ENCODE measurements at regions not wholly inside any gene's neighbourhood (a gene's known extent, or its start where the extent isn't known, plus 50 kb on each side); places are given as distances from the start of the nearest gene placed in this dataset.

- no peaks in the 10 kb centered on the region for H3K36me3 ChIP-seq
- DNase-seq = peak in 1 of 2 donors; percentile 43
- peaks cover 0 to 3% (median 0%) of the 10 kb centered on the region in 4 donors for H3K9me3 ChIP-seq
- no peak for TF ChIP-seq POLR2AphosphoS5 (IDR thresholded peaks at IDR 0.05)
- no peak for TF ChIP-seq EP300 (IDR thresholded peaks at IDR 0.05)
- no peak for TF ChIP-seq CTCF (IDR thresholded peaks at IDR 0.05)
- TF ChIP-seq POLR2A (IDR thresholded peaks at IDR 0.05) = no peak
- no peak overlapping the region for H3K4me3 ChIP-seq
- 41 to 48% methylated on average over 5 to 12 of the region's 12 CpGs for WGBS, 2 donors
- H3K27ac ChIP-seq = no peak overlapping the region
- no peaks in the 10 kb centered on the region for H3K27me3 ChIP-seq
- no peaks in the 10 kb centered on the region for H3K4me1 ChIP-seq
- no peak for ATAC-seq (ENCODE audit: low FRiP score in 2 of 2)
These were observed 140.8 kb downstream of the BARX1 start for GRCh38 chr9:93814077-93814956.

- H3K4me1 ChIP-seq = no peaks in the 10 kb centered on the region
- no peaks in the 10 kb centered on the region for H3K36me3 ChIP-seq
- peaks cover 0 to 3% (median 0%) of the 10 kb centered on the region in 4 donors for H3K9me3 ChIP-seq
- no peaks in the 10 kb centered on the region for H3K27me3 ChIP-seq
- ATAC-seq (ENCODE audit: low FRiP score in 2 of 2) (no peak), DNase-seq (no peak)
- no peak overlapping the region for H3K4me3 ChIP-seq
- no peak overlapping the region for H3K27ac ChIP-seq
- TF ChIP-seq EP300 (IDR thresholded peaks at IDR 0.05) (no peak), POLR2A (IDR thresholded peaks at IDR 0.05) (no peak), CTCF (IDR thresholded peaks at IDR 0.05) (no peak)
- 52 to 53% methylated on average over 7 of the region's 7 CpGs for WGBS, 2 donors
These were observed 141.7 kb downstream of the BARX1 start for GRCh38 chr9:93813221-93814076.

GRCh38 chr9:93812410-93812668 lies 142.8 kb downstream of the BARX1 start:
- DNase-seq (no peak), ATAC-seq (ENCODE audit: low FRiP score in 2 of 2) (no peak)
- no peak overlapping the region for H3K4me3 ChIP-seq
- no peaks in the 10 kb centered on the region for H3K4me1 ChIP-seq
- peaks cover 0 to 3% (median 0%) of the 10 kb centered on the region in 4 donors for H3K9me3 ChIP-seq
- 89% methylated on average over 1 of the region's 1 CpG; no CpG with 5 or more reads in 1 of the 2 donors for WGBS, 2 donors
- no peaks in the 10 kb centered on the region for H3K27me3 ChIP-seq
- TF ChIP-seq EP300 (IDR thresholded peaks at IDR 0.05) (no peak), CTCF (IDR thresholded peaks at IDR 0.05) (no peak), POLR2A (IDR thresholded peaks at IDR 0.05) (no peak), POLR2AphosphoS5 (IDR thresholded peaks at IDR 0.05) (no peak)
- H3K27ac ChIP-seq = peak overlapping the region in 1 of 4 donors; percentile 30
- no peaks in the 10 kb centered on the region for H3K36me3 ChIP-seq

- no peaks in the 10 kb centered on the region for H3K36me3 ChIP-seq
- no peaks in the 10 kb centered on the region for H3K27me3 ChIP-seq
- no peak for ATAC-seq (ENCODE audit: low FRiP score in 2 of 2)
- 13 to 58% methylated on average over 9 to 45 of the region's 45 CpGs for WGBS, 2 donors
- H3K4me3 ChIP-seq = no peak overlapping the region
- peak in 1 of 2 donors; percentile 70 for DNase-seq
- no peaks in the 10 kb centered on the region for H3K4me1 ChIP-seq
- TF ChIP-seq POLR2A (IDR thresholded peaks at IDR 0.05) (no peak), POLR2AphosphoS5 (IDR thresholded peaks at IDR 0.05) (no peak), CTCF (IDR thresholded peaks at IDR 0.05) (no peak), EP300 (IDR thresholded peaks at IDR 0.05) (no peak)
- no peak overlapping the region for H3K27ac ChIP-seq
- peaks cover 0 to 3% (median 0%) of the 10 kb centered on the region in 4 donors for H3K9me3 ChIP-seq
These were observed 144.9 kb downstream of the BARX1 start for GRCh38 chr9:93810028-93810971.

All from upper lobe of left lung (tissue), 6 donors.